ENCODE measurements at regions not wholly inside any gene's neighbourhood (a gene's known extent, or its start where the extent isn't known, plus 50 kb on each side); places are given as distances from the start of the nearest gene placed in this dataset.

DNA sequence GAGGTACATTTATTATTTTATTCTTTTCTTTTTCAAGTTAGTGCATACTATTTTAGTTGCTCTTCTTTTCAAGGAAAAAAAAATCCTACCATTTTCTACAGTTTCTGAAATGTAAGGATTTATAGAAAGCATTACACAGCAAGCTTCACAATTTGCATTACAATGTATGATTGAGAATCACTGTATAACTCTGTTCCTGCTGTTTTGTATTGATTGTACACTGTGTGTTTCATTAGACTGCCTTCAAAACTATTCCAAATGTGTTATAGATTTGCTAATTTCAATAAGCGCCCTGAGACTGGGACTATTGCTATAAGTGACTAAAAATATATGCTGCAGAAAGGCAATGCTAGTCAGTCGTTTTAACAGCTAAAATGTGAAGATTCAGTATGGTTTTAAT, 479.7 kb upstream of the EYS start:
- no peak overlapping the region for H3K4me2 ChIP-seq (ENCODE audit: control insufficient read depth, insufficient read depth)
- ATAC-seq (no peak), DNase-seq (ENCODE audit: low read depth, low spot score) (no peak), FAIRE-seq (no peak)
- H3K79me2 ChIP-seq (ENCODE audit: control insufficient read depth, insufficient read depth, low read length): no peaks in the 10 kb centered on the region
- H3K4me3 ChIP-seq: no peak overlapping the region
- H3K27ac ChIP-seq (ENCODE audit: control insufficient read depth, insufficient read depth): no peak overlapping the region
- no peaks in the 10 kb centered on the region for H3K27me3 ChIP-seq (replicated peaks in 1 of 2; ENCODE audit: control insufficient read depth in 2 of 2, insufficient read depth in 2 of 2, low read length in 1 of 2)
- WGBS (ENCODE audit: insufficient coverage, insufficient replicate concordance, low lambda C conversion rate, missing lambda C conversion rate): 14% methylated on average over 2 of the region's 2 CpGs
- SMC1A ChIA-PET (ENCODE audit: uncharacterized antibody, unreplicated experiment): no interaction called here
- POLR2A ChIA-PET: no interaction called here
- H3K4me1 ChIP-seq (ENCODE audit: control insufficient read depth, insufficient read depth, low read length): no peaks in the 10 kb centered on the region
- H3K9me3 ChIP-seq (replicated peaks; ENCODE audit: control insufficient read depth, insufficient read depth, low read length): no peaks in the 10 kb centered on the region
- H3K9ac ChIP-seq (ENCODE audit: control insufficient read depth, insufficient read depth, low read length): no peak overlapping the region
- no peak overlapping the region for H2AFZ ChIP-seq (ENCODE audit: control insufficient read depth, low read depth, low read length)
- BruUV-seq (replicated peaks): no TSS peak
- intact Hi-C loops (cut with micrococcal nuclease; ENCODE audit: unreplicated experiment) (no loop called here), in situ Hi-C loops (cut with MboI) (no loop called here)
- TF ChIP-seq EED (IDR thresholded peaks at IDR 0.05; ENCODE audit: low read depth): no peak
- no peak for TF ChIP-seq SRF (IDR thresholded peaks at IDR 0.05; ENCODE audit: low read depth in 2 of 2, low read length in 2 of 2)
- TF ChIP-seq POLR2AphosphoS5 (IDR thresholded peaks at IDR 0.05; ENCODE audit: low read length): no peak
- TF ChIP-seq BHLHE40 (IDR thresholded peaks at IDR 0.05; ENCODE audit: borderline replicate concordance in 1 of 2, low read depth in 2 of 2, low read length in 1 of 2): no peak
- TF ChIP-seq PML (IDR thresholded peaks at IDR 0.05; ENCODE audit: low read length): no peak
- TF ChIP-seq, protein P1, sequence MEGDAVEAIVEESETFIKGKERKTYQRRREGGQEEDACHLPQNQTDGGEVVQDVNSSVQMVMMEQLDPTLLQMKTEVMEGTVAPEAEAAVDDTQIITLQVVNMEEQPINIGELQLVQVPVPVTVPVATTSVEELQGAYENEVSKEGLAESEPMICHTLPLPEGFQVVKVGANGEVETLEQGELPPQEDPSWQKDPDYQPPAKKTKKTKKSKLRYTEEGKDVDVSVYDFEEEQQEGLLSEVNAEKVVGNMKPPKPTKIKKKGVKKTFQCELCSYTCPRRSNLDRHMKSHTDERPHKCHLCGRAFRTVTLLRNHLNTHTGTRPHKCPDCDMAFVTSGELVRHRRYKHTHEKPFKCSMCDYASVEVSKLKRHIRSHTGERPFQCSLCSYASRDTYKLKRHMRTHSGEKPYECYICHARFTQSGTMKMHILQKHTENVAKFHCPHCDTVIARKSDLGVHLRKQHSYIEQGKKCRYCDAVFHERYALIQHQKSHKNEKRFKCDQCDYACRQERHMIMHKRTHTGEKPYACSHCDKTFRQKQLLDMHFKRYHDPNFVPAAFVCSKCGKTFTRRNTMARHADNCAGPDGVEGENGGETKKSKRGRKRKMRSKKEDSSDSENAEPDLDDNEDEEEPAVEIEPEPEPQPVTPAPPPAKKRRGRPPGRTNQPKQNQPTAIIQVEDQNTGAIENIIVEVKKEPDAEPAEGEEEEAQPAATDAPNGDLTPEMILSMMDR (IDR thresholded peaks at IDR 0.05 in 2 of 3, conservative IDR thresholded peaks at IDR 0.05 in 1 of 3; ENCODE audit: control insufficient read depth in 2 of 3, extremely low read depth in 1 of 3, insufficient read depth in 1 of 3, low read depth in 3 of 3, low read length in 3 of 3): no peak
- no peak for TF ChIP-seq PAX8 (IDR thresholded peaks at IDR 0.05)
- TF ChIP-seq NRF1 (conservative IDR thresholded peaks at IDR 0.05; ENCODE audit: low read depth, low read length): no peak
- TF ChIP-seq, protein P2, sequence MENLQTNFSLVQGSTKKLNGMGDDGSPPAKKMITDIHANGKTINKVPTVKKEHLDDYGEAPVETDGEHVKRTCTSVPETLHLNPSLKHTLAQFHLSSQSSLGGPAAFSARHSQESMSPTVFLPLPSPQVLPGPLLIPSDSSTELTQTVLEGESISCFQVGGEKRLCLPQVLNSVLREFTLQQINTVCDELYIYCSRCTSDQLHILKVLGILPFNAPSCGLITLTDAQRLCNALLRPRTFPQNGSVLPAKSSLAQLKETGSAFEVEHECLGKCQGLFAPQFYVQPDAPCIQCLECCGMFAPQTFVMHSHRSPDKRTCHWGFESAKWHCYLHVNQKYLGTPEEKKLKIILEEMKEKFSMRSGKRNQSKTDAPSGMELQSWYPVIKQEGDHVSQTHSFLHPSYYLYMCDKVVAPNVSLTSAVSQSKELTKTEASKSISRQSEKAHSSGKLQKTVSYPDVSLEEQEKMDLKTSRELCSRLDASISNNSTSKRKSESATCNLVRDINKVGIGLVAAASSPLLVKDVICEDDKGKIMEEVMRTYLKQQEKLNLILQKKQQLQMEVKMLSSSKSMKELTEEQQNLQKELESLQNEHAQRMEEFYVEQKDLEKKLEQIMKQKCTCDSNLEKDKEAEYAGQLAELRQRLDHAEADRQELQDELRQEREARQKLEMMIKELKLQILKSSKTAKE (IDR thresholded peaks at IDR 0.05; ENCODE audit: low read depth, poor library complexity, severe bottlenecking): no peak
- TF ChIP-seq CBX3 (IDR thresholded peaks at IDR 0.05; ENCODE audit: borderline replicate concordance, low read depth): no peak
- no peak for TF ChIP-seq CBFB (IDR thresholded peaks at IDR 0.05; ENCODE audit: low read depth)
- TF ChIP-seq MTA3 (IDR thresholded peaks at IDR 0.05; ENCODE audit: borderline replicate concordance, low read length): no peak
- RAD21 ChIA-PET (ENCODE audit: unreplicated experiment): no interaction called here
- no peaks in the 10 kb centered on the region for H4K20me1 ChIP-seq (ENCODE audit: control insufficient read depth, insufficient read depth)
- CTCF ChIA-PET: interaction anchor here (0.6 kb wide), 1 partner anchor 48 kb away, joined by 3 read pairs; no protein-coding TSS in a partner anchor
- H3K36me3 ChIP-seq (ENCODE audit: control insufficient read depth in 2 of 2, insufficient read depth in 2 of 2, low read length in 1 of 2): no peaks in the 10 kb centered on the region
